ENCODE measurements at regions not wholly inside any gene's neighbourhood (a gene's known extent, or its start where the extent isn't known, plus 50 kb on each side); places are given as distances from the start of the nearest gene placed in this dataset.

- intact Hi-C loops (cut with DNase I) = no loop called here
- Histone ChIP-seq H3K4me3 (no peak overlapping the region), H3K36me3 (no peaks in the 10 kb centered on the region), H3K9me3 (peaks cover 0 to 11% (median 0%) of the 10 kb centered on the region in 11 donors), H3K27ac (no peak overlapping the region), H3K27me3 (no peaks in the 10 kb centered on the region), H3K4me1 (no peaks in the 10 kb centered on the region)
- DNase-seq (no peak), ATAC-seq (no peak)
- TF ChIP-seq, protein P1, sequence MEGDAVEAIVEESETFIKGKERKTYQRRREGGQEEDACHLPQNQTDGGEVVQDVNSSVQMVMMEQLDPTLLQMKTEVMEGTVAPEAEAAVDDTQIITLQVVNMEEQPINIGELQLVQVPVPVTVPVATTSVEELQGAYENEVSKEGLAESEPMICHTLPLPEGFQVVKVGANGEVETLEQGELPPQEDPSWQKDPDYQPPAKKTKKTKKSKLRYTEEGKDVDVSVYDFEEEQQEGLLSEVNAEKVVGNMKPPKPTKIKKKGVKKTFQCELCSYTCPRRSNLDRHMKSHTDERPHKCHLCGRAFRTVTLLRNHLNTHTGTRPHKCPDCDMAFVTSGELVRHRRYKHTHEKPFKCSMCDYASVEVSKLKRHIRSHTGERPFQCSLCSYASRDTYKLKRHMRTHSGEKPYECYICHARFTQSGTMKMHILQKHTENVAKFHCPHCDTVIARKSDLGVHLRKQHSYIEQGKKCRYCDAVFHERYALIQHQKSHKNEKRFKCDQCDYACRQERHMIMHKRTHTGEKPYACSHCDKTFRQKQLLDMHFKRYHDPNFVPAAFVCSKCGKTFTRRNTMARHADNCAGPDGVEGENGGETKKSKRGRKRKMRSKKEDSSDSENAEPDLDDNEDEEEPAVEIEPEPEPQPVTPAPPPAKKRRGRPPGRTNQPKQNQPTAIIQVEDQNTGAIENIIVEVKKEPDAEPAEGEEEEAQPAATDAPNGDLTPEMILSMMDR (IDR thresholded peaks at IDR 0.05) = no peak
- WGBS, 2 donors = 46 to 51% methylated on average over 1 of the region's 1 CpG
Measured at GRCh38 chr2:77602771-77603170, 80.6 kb upstream of the LRRTM4 start.

DNA sequence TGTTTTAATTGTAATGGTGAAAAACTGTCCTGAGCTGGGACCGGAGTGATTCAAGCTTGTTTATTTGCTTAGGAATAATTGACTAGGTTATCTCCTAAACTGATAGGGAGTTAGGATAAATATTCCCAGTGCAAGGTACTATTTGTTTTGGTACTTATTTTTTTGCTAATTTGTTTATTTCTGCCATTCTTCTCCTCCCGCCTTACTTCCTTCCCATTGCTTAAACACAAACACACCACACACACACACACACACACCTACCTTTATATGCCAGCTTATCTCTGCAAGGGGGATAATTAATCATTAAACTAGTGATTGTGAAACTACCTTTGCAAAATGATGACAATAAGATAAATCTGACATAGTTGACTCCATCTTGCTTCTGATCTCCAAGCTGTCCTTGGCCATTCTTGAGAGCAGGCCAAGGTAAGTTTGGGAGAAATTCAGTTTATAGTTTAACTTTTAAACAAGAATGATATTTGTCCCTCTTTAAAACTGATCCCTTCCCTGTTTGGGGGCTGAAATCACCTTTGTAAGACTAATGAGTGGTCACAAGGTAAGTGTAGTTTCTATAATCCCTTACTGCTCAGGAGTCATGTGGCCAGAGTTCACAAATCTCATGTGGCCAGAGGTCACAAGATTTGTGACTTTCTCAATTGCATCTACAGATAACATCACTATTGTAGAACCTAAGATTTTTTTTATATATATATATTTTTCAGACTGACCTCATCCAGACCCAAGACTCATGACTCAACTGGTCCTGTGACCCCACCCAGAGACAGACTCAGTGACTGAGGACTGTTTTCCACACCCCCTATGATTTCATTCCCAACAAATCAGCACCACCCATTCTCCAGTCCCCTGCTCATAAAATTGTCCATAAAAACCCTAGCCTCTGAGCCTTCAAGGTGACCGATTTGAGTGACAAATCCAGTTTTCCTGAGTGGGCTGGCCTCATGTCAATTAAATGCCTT is 83.1 kb upstream of the LRRTM4 start:
- TF ChIP-seq, protein P1 (IDR thresholded peaks at IDR 0.05) = no peak
- no peaks in the 10 kb centered on the region for H3K27me3 ChIP-seq
- H3K4me3 ChIP-seq = no peak overlapping the region
- ATAC-seq = no peak
- 70 to 75% methylated on average over 3 of the region's 3 CpGs for WGBS, 2 donors
- H3K4me1 ChIP-seq = no peaks in the 10 kb centered on the region
- intact Hi-C loops (cut with DNase I) = no loop called here
- no peaks in the 10 kb centered on the region for H3K36me3 ChIP-seq
- H3K9me3 ChIP-seq = peaks cover 0 to 3% (median 0%) of the 10 kb centered on the region in 11 donors
- DNase-seq = no peak
- no peak overlapping the region for H3K27ac ChIP-seq

- DNase-seq (no peak), ATAC-seq (no peak)
- intact Hi-C loops (cut with DNase I) = no loop called here
- no peak overlapping the region for H3K4me3 ChIP-seq
- no peaks in the 10 kb centered on the region for H3K27me3 ChIP-seq
- H3K9me3 ChIP-seq = peaks cover 0 to 14% (median 0%) of the 10 kb centered on the region in 11 donors
- H3K27ac ChIP-seq = no peak overlapping the region
- H3K4me1 ChIP-seq = no peaks in the 10 kb centered on the region
- TF ChIP-seq, protein P1 (IDR thresholded peaks at IDR 0.05) = no peak
- H3K36me3 ChIP-seq = no peaks in the 10 kb centered on the region
Measured at GRCh38 chr2:77608510-77608909, 86.3 kb upstream of the LRRTM4 start.

GRCh38 chr2:77629539-77629938 is 107.4 kb upstream of the LRRTM4 start:
- ATAC-seq = no peak
- H3K27me3 ChIP-seq = no peaks in the 10 kb centered on the region
- no peaks in the 10 kb centered on the region for H3K36me3 ChIP-seq
- intact Hi-C loops (cut with DNase I) = no loop called here
- H3K9me3 ChIP-seq = peaks cover 0 to 21% (median 0%) of the 10 kb centered on the region in 11 donors
- TF ChIP-seq, protein P1 (IDR thresholded peaks at IDR 0.05) = no peak
- DNase-seq = no peak
- H3K4me3 ChIP-seq = no peak overlapping the region
- 17 to 19% methylated on average over 3 of the region's 3 CpGs for WGBS, 2 donors
- no peak overlapping the region for H3K27ac ChIP-seq
- H3K4me1 ChIP-seq = peaks cover 0 to 7% (median 0%) of the 10 kb centered on the region in 9 donors
